Ishikawa (cell line): ENCODE measurements at regions not wholly inside any gene's neighbourhood (a gene's known extent, or its start where the extent isn't known, plus 50 kb on each side); places are given as distances from the start of the nearest gene placed in this dataset.

Experiments used
- CEBPB ChIP-seq: IDR thresholded peaks from 2 replicates; pipeline ENCODE4 v1.6.1; 2012
- EP300 ChIP-seq: IDR thresholded peaks from 2 replicates; pipeline ENCODE4 v1.6.1; 2012; ENCODE audit warnings: borderline replicate concordance
- FOXM1 ChIP-seq: IDR thresholded peaks from 2 replicates; pipeline ENCODE4 v1.6.1; 2012; ENCODE audit warnings: low read depth, borderline replicate concordance
- NFIC ChIP-seq: IDR thresholded peaks from 2 replicates; pipeline ENCODE4 v1.6.1; 2012
- RAD21 ChIP-seq: IDR thresholded peaks from 2 replicates; pipeline ENCODE4 v1.6.1; 2012; ENCODE audit warnings: low read depth
- TAF1 ChIP-seq: IDR thresholded peaks from 2 replicates; pipeline ENCODE4 v1.6.1; 2012; ENCODE audit warnings: low read depth, mild to moderate bottlenecking
- TEAD4 ChIP-seq: IDR thresholded peaks from 2 replicates; pipeline ENCODE4 v1.6.1; 2012
- YY1 ChIP-seq: IDR thresholded peaks from 2 replicates; pipeline ENCODE4 v1.6.1; 2012; ENCODE audit warnings: low read depth
- ZBTB7A ChIP-seq: IDR thresholded peaks from 2 replicates; pipeline ENCODE4 v1.6.1; 2012; ENCODE audit warnings: low read depth
- TF ChIP-seq, protein P1 (sequence below): IDR thresholded peaks from 2 replicates; pipeline ENCODE4 v1.6.1; 2012
- TF ChIP-seq, protein P2 (sequence below): IDR thresholded peaks from 2 replicates; pipeline ENCODE4 v1.6.1; 2012; ENCODE audit warnings: low read depth, mild to moderate bottlenecking
- TF ChIP-seq, protein P3 (sequence below): IDR thresholded peaks from 2 replicates; pipeline ENCODE4 v1.6.1; 2012

GRCh38 chr11:134464981-134465730 is 53.1 kb upstream of the B3GAT1 start:
- TF ChIP-seq EP300 (no peak), TEAD4 (no peak), CEBPB (no peak), ZBTB7A (no peak), NFIC (no peak), RAD21 (no peak), FOXM1 (no peak), TAF1 (no peak), YY1 (no peak)
- TF ChIP-seq, protein P1, sequence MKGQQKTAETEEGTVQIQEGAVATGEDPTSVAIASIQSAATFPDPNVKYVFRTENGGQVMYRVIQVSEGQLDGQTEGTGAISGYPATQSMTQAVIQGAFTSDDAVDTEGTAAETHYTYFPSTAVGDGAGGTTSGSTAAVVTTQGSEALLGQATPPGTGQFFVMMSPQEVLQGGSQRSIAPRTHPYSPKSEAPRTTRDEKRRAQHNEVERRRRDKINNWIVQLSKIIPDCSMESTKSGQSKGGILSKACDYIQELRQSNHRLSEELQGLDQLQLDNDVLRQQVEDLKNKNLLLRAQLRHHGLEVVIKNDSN: no peak
- TF ChIP-seq, protein P2, sequence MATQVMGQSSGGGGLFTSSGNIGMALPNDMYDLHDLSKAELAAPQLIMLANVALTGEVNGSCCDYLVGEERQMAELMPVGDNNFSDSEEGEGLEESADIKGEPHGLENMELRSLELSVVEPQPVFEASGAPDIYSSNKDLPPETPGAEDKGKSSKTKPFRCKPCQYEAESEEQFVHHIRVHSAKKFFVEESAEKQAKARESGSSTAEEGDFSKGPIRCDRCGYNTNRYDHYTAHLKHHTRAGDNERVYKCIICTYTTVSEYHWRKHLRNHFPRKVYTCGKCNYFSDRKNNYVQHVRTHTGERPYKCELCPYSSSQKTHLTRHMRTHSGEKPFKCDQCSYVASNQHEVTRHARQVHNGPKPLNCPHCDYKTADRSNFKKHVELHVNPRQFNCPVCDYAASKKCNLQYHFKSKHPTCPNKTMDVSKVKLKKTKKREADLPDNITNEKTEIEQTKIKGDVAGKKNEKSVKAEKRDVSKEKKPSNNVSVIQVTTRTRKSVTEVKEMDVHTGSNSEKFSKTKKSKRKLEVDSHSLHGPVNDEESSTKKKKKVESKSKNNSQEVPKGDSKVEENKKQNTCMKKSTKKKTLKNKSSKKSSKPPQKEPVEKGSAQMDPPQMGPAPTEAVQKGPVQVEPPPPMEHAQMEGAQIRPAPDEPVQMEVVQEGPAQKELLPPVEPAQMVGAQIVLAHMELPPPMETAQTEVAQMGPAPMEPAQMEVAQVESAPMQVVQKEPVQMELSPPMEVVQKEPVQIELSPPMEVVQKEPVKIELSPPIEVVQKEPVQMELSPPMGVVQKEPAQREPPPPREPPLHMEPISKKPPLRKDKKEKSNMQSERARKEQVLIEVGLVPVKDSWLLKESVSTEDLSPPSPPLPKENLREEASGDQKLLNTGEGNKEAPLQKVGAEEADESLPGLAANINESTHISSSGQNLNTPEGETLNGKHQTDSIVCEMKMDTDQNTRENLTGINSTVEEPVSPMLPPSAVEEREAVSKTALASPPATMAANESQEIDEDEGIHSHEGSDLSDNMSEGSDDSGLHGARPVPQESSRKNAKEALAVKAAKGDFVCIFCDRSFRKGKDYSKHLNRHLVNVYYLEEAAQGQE: no peak
- TF ChIP-seq, protein P3, sequence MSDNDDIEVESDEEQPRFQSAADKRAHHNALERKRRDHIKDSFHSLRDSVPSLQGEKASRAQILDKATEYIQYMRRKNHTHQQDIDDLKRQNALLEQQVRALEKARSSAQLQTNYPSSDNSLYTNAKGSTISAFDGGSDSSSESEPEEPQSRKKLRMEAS: no peak
